ENCODE measurements at regions not wholly inside any gene's neighbourhood (a gene's known extent, or its start where the extent isn't known, plus 50 kb on each side); places are given as distances from the start of the nearest gene placed in this dataset.

- no peak for DNase-seq (ENCODE audit: low spot score)
- Mint-ChIP-seq H3K27ac (no peak overlapping the region), H3K9me3 (no peaks in the 10 kb centered on the region), H3K36me3 (ENCODE audit: low read depth) (no peaks in the 10 kb centered on the region), H3K4me3 (no peak overlapping the region), H3K4me1 (ENCODE audit: low read depth) (no peaks in the 10 kb centered on the region), H3K27me3 (ENCODE audit: low read depth) (peaks cover 12% of the 10 kb centered on the region)
These were observed 80.3 kb downstream of the TMEM17 start for GRCh38 chr2:62425684-62426083.

GRCh38 chr2:62424899-62425298 is 81.1 kb downstream of the TMEM17 start:
- H3K27me3 Mint-ChIP-seq (ENCODE audit: low read depth): peaks cover 18% of the 10 kb centered on the region
- no peak overlapping the region for H3K4me3 Mint-ChIP-seq
- H3K36me3 Mint-ChIP-seq (ENCODE audit: low read depth): no peaks in the 10 kb centered on the region
- H3K9me3 Mint-ChIP-seq: no peaks in the 10 kb centered on the region
- DNase-seq (ENCODE audit: low spot score): no peak
- H3K27ac Mint-ChIP-seq: no peak overlapping the region
- no peaks in the 10 kb centered on the region for H3K4me1 Mint-ChIP-seq (ENCODE audit: low read depth)

- peaks cover 4% of the 10 kb centered on the region for H3K9me3 Mint-ChIP-seq
- H3K27me3 Mint-ChIP-seq (ENCODE audit: low read depth): peaks cover 26% of the 10 kb centered on the region
- no peak for DNase-seq (ENCODE audit: low spot score)
- H3K27ac Mint-ChIP-seq: no peak overlapping the region
- H3K4me3 Mint-ChIP-seq: no peak overlapping the region
- no peaks in the 10 kb centered on the region for H3K36me3 Mint-ChIP-seq (ENCODE audit: low read depth)
- H3K4me1 Mint-ChIP-seq (ENCODE audit: low read depth): no peaks in the 10 kb centered on the region
These were observed 82.0 kb downstream of the TMEM17 start for GRCh38 chr2:62423883-62424458.

GRCh38 chr2:62423235-62423634 is 82.8 kb downstream of the TMEM17 start:
- DNase-seq (ENCODE audit: low spot score): no peak
- peaks cover 27% of the 10 kb centered on the region for H3K27me3 Mint-ChIP-seq (ENCODE audit: low read depth)
- H3K4me1 Mint-ChIP-seq (ENCODE audit: low read depth): no peaks in the 10 kb centered on the region

GRCh38 chr2:62415518-62415917 is 90.5 kb downstream of the TMEM17 start:
- H3K27me3 Mint-ChIP-seq (ENCODE audit: low read depth): peaks cover 14% of the 10 kb centered on the region

More at GRCh38 chr2:62423235-62423634, 82.8 kb downstream of the TMEM17 start:
- peaks cover 5% of the 10 kb centered on the region for H3K9me3 Mint-ChIP-seq
- H3K4me3 Mint-ChIP-seq: no peak overlapping the region
- no peak overlapping the region for H3K27ac Mint-ChIP-seq
- no peaks in the 10 kb centered on the region for H3K36me3 Mint-ChIP-seq (ENCODE audit: low read depth)

GRCh38 chr2:62415019-62415431 is 91.0 kb downstream of the TMEM17 start:
- H3K27me3 Mint-ChIP-seq (ENCODE audit: low read depth): peaks cover 10% of the 10 kb centered on the region

More at GRCh38 chr2:62415518-62415917, 90.5 kb downstream of the TMEM17 start:
- DNase-seq (ENCODE audit: low spot score): no peak
- Mint-ChIP-seq H3K4me3 (peak overlapping the region; percentile 21), H3K9me3 (peaks cover 5% of the 10 kb centered on the region), H3K27ac (peak overlapping the region; percentile 43), H3K4me1 (ENCODE audit: low read depth) (peaks cover 12% of the 10 kb centered on the region), H3K36me3 (ENCODE audit: low read depth) (no peaks in the 10 kb centered on the region)

GRCh38 chr2:62413116-62413663 is 92.8 kb downstream of the TMEM17 start:
- Mint-ChIP-seq H3K4me3 (no peak overlapping the region), H3K27ac (no peak overlapping the region), H3K9me3 (no peaks in the 10 kb centered on the region), H3K27me3 (ENCODE audit: low read depth) (no peaks in the 10 kb centered on the region), H3K36me3 (ENCODE audit: low read depth) (no peaks in the 10 kb centered on the region), H3K4me1 (ENCODE audit: low read depth) (peaks cover 12% of the 10 kb centered on the region)
- DNase-seq (ENCODE audit: low spot score): no peak

More at GRCh38 chr2:62415019-62415431, 91.0 kb downstream of the TMEM17 start:
- Mint-ChIP-seq H3K4me3 (peak overlapping the region; percentile 21), H3K36me3 (ENCODE audit: low read depth) (no peaks in the 10 kb centered on the region), H3K27ac (peak overlapping the region; percentile 43), H3K4me1 (ENCODE audit: low read depth) (peaks cover 12% of the 10 kb centered on the region), H3K9me3 (peaks cover 5% of the 10 kb centered on the region)
- DNase-seq (ENCODE audit: low spot score): no peak

GRCh38 chr2:62412347-62412742 is 93.7 kb downstream of the TMEM17 start:
- H3K9me3 Mint-ChIP-seq: no peaks in the 10 kb centered on the region
- peaks cover 12% of the 10 kb centered on the region for H3K4me1 Mint-ChIP-seq (ENCODE audit: low read depth)
- H3K36me3 Mint-ChIP-seq (ENCODE audit: low read depth): no peaks in the 10 kb centered on the region
- no peak overlapping the region for H3K27ac Mint-ChIP-seq
- H3K4me3 Mint-ChIP-seq: no peak overlapping the region
- no peak for DNase-seq (ENCODE audit: low spot score)
- no peaks in the 10 kb centered on the region for H3K27me3 Mint-ChIP-seq (ENCODE audit: low read depth)

- Mint-ChIP-seq H3K36me3 (ENCODE audit: low read depth) (no peaks in the 10 kb centered on the region), H3K27ac (no peak overlapping the region), H3K4me1 (ENCODE audit: low read depth) (peaks cover 12% of the 10 kb centered on the region), H3K27me3 (ENCODE audit: low read depth) (no peaks in the 10 kb centered on the region), H3K4me3 (no peak overlapping the region), H3K9me3 (no peaks in the 10 kb centered on the region)
- no peak for DNase-seq (ENCODE audit: low spot score)
These were observed 95.0 kb downstream of the TMEM17 start for GRCh38 chr2:62410926-62411456.

GRCh38 chr2:62410015-62410453 is 96.0 kb downstream of the TMEM17 start:
- no peaks in the 10 kb centered on the region for H3K9me3 Mint-ChIP-seq
- no peaks in the 10 kb centered on the region for H3K27me3 Mint-ChIP-seq (ENCODE audit: low read depth)
- no peak for DNase-seq (ENCODE audit: low spot score)
- no peak overlapping the region for H3K27ac Mint-ChIP-seq
- no peak overlapping the region for H3K4me3 Mint-ChIP-seq
- no peaks in the 10 kb centered on the region for H3K36me3 Mint-ChIP-seq (ENCODE audit: low read depth)
- peaks cover 7% of the 10 kb centered on the region for H3K4me1 Mint-ChIP-seq (ENCODE audit: low read depth)

GRCh38 chr2:62409442-62409841 is 96.6 kb downstream of the TMEM17 start:
- DNase-seq (ENCODE audit: low spot score): no peak
- Mint-ChIP-seq H3K27me3 (ENCODE audit: low read depth) (no peaks in the 10 kb centered on the region), H3K4me3 (no peak overlapping the region), H3K9me3 (no peaks in the 10 kb centered on the region), H3K27ac (no peak overlapping the region), H3K4me1 (ENCODE audit: low read depth) (peaks cover 3% of the 10 kb centered on the region), H3K36me3 (ENCODE audit: low read depth) (no peaks in the 10 kb centered on the region)

- Mint-ChIP-seq H3K27me3 (ENCODE audit: low read depth) (no peaks in the 10 kb centered on the region), H3K4me1 (ENCODE audit: low read depth) (peaks cover 3% of the 10 kb centered on the region), H3K9me3 (no peaks in the 10 kb centered on the region), H3K27ac (no peak overlapping the region), H3K36me3 (ENCODE audit: low read depth) (no peaks in the 10 kb centered on the region), H3K4me3 (no peak overlapping the region)
- no peak for DNase-seq (ENCODE audit: low spot score)
These were observed 97.7 kb downstream of the TMEM17 start for GRCh38 chr2:62408241-62408677.

- H3K27ac Mint-ChIP-seq: no peak overlapping the region
- DNase-seq (ENCODE audit: low spot score): no peak
- H3K4me1 Mint-ChIP-seq (ENCODE audit: low read depth): peaks cover 3% of the 10 kb centered on the region
- H3K4me3 Mint-ChIP-seq: no peak overlapping the region
- H3K27me3 Mint-ChIP-seq (ENCODE audit: low read depth): no peaks in the 10 kb centered on the region
- no peaks in the 10 kb centered on the region for H3K9me3 Mint-ChIP-seq
- no peaks in the 10 kb centered on the region for H3K36me3 Mint-ChIP-seq (ENCODE audit: low read depth)
These were observed 98.2 kb downstream of the TMEM17 start for GRCh38 chr2:62407838-62408237.

GRCh38 chr2:62407401-62407800 is 98.6 kb downstream of the TMEM17 start:
- Mint-ChIP-seq H3K9me3 (no peaks in the 10 kb centered on the region), H3K27ac (no peak overlapping the region), H3K36me3 (ENCODE audit: low read depth) (no peaks in the 10 kb centered on the region), H3K4me3 (no peak overlapping the region), H3K4me1 (ENCODE audit: low read depth) (peaks cover 3% of the 10 kb centered on the region), H3K27me3 (ENCODE audit: low read depth) (no peaks in the 10 kb centered on the region)
- DNase-seq (ENCODE audit: low spot score): no peak

Measured in T-helper 2 cell treated with Interferon-gamma antibody and Interleukin-4, amounts not matched to agents 5 μg/mL and 100 μg/mL, for 36 hours (primary cell).